HEK293 (cell line): ENCODE measurements at regions not wholly inside any gene's neighbourhood (a gene's known extent, or its start where the extent isn't known, plus 50 kb on each side); places are given as distances from the start of the nearest gene placed in this dataset.
A peak's percentile ranks its signal among the peaks of the same experiment; 100 is the strongest.

Experiments used
- FEZF1 ChIP-seq: fragments of 450-650 bp; formaldehyde crosslinking; IDR thresholded peaks from 2 replicates; pipeline ENCODE4 v1.5.1; 2016; ENCODE audit warnings: missing biosample characterization, missing genetic modification characterization
- HOXA7 ChIP-seq: sonication (generic); formaldehyde crosslinking; IDR thresholded peaks from 2 replicates; pipeline ENCODE4 v1.8.1; 2022; ENCODE audit warnings: missing genetic modification reagents, borderline replicate concordance
- KLF10 ChIP-seq: fragments of 450-650 bp; IDR thresholded peaks from 2 replicates; pipeline ENCODE4 v1.5.1; 2018; ENCODE audit warnings: missing biosample characterization, mild to moderate bottlenecking, missing genetic modification characterization
- MZF1 ChIP-seq: fragments of 450-650 bp; formaldehyde crosslinking; IDR thresholded peaks from 2 replicates; pipeline ENCODE4 v1.5.1; 2017; ENCODE audit warnings: missing biosample characterization, missing genetic modification characterization, borderline replicate concordance
- PRDM4 ChIP-seq: fragments of 450-650 bp; formaldehyde crosslinking; IDR thresholded peaks from 2 replicates; pipeline ENCODE4 v1.5.1; 2017; ENCODE audit warnings: missing biosample characterization, missing genetic modification characterization
- SCRT1 ChIP-seq: fragments of 450-650 bp; formaldehyde crosslinking; IDR thresholded peaks from 2 replicates; pipeline ENCODE4 v1.5.1; 2016; ENCODE audit warnings: missing biosample characterization, missing genetic modification characterization, borderline replicate concordance
- SP7 ChIP-seq: fragments of 450-650 bp; formaldehyde crosslinking; IDR thresholded peaks from 2 replicates; pipeline ENCODE4 v1.5.1; 2016; ENCODE audit warnings: missing biosample characterization, missing genetic modification characterization
- YY1 ChIP-seq: fragments of 450-650 bp; formaldehyde crosslinking; IDR thresholded peaks from 2 replicates; pipeline ENCODE4 v1.5.1; 2018; ENCODE audit warnings: missing biosample characterization, missing genetic modification characterization
- ZBTB7A ChIP-seq: fragments of 450-650 bp; formaldehyde crosslinking; IDR thresholded peaks from 2 replicates; pipeline ENCODE4 v1.5.1; 2016; ENCODE audit warnings: low read depth, missing biosample characterization, missing genetic modification characterization
- ZFP41 ChIP-seq: fragments of 450-650 bp; formaldehyde crosslinking; IDR thresholded peaks from 2 replicates; pipeline ENCODE4 v1.5.1; 2016; ENCODE audit warnings: missing biosample characterization, missing genetic modification characterization, borderline replicate concordance
- ZNF10 ChIP-seq: fragments of 450-650 bp; formaldehyde crosslinking; IDR thresholded peaks from 2 replicates; pipeline ENCODE4 v1.5.1; 2017; ENCODE audit warnings: missing biosample characterization, missing genetic modification characterization
- ZNF112 ChIP-seq: fragments of 450-650 bp; formaldehyde crosslinking; IDR thresholded peaks from 2 replicates; pipeline ENCODE4 v1.5.0; 2017; ENCODE audit warnings: missing biosample characterization, missing genetic modification characterization
- ZNF132 ChIP-seq: fragments of 450-650 bp; formaldehyde crosslinking; IDR thresholded peaks from 2 replicates; pipeline ENCODE4 v1.5.1; 2017; ENCODE audit warnings: missing biosample characterization, missing genetic modification characterization, borderline replicate concordance
- ZNF19 ChIP-seq: fragments of 450-650 bp; formaldehyde crosslinking; IDR thresholded peaks from 2 replicates; pipeline ENCODE4; 2016; ENCODE audit warnings: missing biosample characterization, missing genetic modification characterization, low read depth
- ZNF394 ChIP-seq: fragments of 450-650 bp; formaldehyde crosslinking; IDR thresholded peaks from 2 replicates; pipeline ENCODE4 v1.5.1; 2016; ENCODE audit warnings: missing biosample characterization, missing genetic modification characterization, mild to moderate bottlenecking, moderate library complexity, borderline replicate concordance
- ZNF423 ChIP-seq: fragments of 450-650 bp; formaldehyde crosslinking; IDR thresholded peaks from 2 replicates; pipeline ENCODE4 v1.5.1; 2016; ENCODE audit warnings: missing biosample characterization, missing genetic modification characterization
- ZNF426 ChIP-seq: fragments of 450-650 bp; formaldehyde crosslinking; IDR thresholded peaks from 2 replicates; pipeline ENCODE4 v1.5.1; 2017; ENCODE audit warnings: missing biosample characterization, missing genetic modification characterization, mild to moderate bottlenecking, inconsistent platforms, moderate library complexity
- ZNF514 ChIP-seq: fragments of 450-650 bp; formaldehyde crosslinking; IDR thresholded peaks from 2 replicates; pipeline ENCODE4 v1.5.1; 2016; ENCODE audit warnings: missing biosample characterization, missing genetic modification characterization
- ZNF558 ChIP-seq: fragments of 450-650 bp; formaldehyde crosslinking; IDR thresholded peaks from 2 replicates; pipeline ENCODE4 v1.5.1; 2016; ENCODE audit warnings: missing biosample characterization, missing genetic modification characterization
- ZNF560 ChIP-seq: fragments of 450-650 bp; formaldehyde crosslinking; IDR thresholded peaks from 2 replicates; pipeline ENCODE4 v1.5.1; 2017; ENCODE audit warnings: missing biosample characterization, missing genetic modification characterization, borderline replicate concordance
- ZNF629 ChIP-seq: fragments of 450-650 bp; formaldehyde crosslinking; IDR thresholded peaks from 2 replicates; pipeline ENCODE4 v1.5.1; 2017; ENCODE audit warnings: missing biosample characterization, missing genetic modification characterization
- ZNF658 ChIP-seq: fragments of 450-650 bp; formaldehyde crosslinking; IDR thresholded peaks from 2 replicates; pipeline ENCODE4; 2016; ENCODE audit warnings: missing biosample characterization, missing genetic modification characterization
- ZNF707 ChIP-seq: fragments of 450-650 bp; formaldehyde crosslinking; IDR thresholded peaks from 2 replicates; pipeline ENCODE4 v1.5.1; 2016; ENCODE audit warnings: missing biosample characterization, missing genetic modification characterization
- ZNF768 ChIP-seq: fragments of 450-650 bp; formaldehyde crosslinking; IDR thresholded peaks from 2 replicates; pipeline ENCODE4 v1.5.1; 2018; ENCODE audit warnings: missing biosample characterization, mild to moderate bottlenecking, missing genetic modification characterization
- ZNF776 ChIP-seq: fragments of 450-650 bp; formaldehyde crosslinking; IDR thresholded peaks from 2 replicates; pipeline ENCODE4 v1.5.0; 2017; ENCODE audit warnings: missing biosample characterization, missing genetic modification characterization, borderline replicate concordance
- ZNF785 ChIP-seq: fragments of 450-650 bp; formaldehyde crosslinking; IDR thresholded peaks from 2 replicates; pipeline ENCODE4 v1.5.1; 2016; ENCODE audit warnings: missing biosample characterization, missing genetic modification characterization
- ZNF791 ChIP-seq: fragments of 450-650 bp; formaldehyde crosslinking; IDR thresholded peaks from 2 replicates; pipeline ENCODE4 v1.5.1; 2016; ENCODE audit warnings: missing biosample characterization, missing genetic modification characterization
- ZNF830 ChIP-seq: fragments of 450-650 bp; IDR thresholded peaks from 2 replicates; pipeline ENCODE4 v1.5.0; 2018; ENCODE audit warnings: missing biosample characterization, missing genetic modification characterization, low read depth, mild to moderate bottlenecking, moderate library complexity
- TF ChIP-seq, protein P1 (sequence below): fragments of 450-650 bp; formaldehyde crosslinking; IDR thresholded peaks from 2 replicates; pipeline ENCODE4 v1.5.1; 2017; ENCODE audit warnings: missing biosample characterization, missing genetic modification characterization
- TF ChIP-seq, protein P2 (sequence below): fragments of 450-650 bp; formaldehyde crosslinking; IDR thresholded peaks from 2 replicates; pipeline ENCODE4 v1.5.1; 2016; ENCODE audit warnings: missing biosample characterization, missing genetic modification characterization
- TF ChIP-seq, protein P3 (sequence below): IDR thresholded peaks from 2 replicates; pipeline ENCODE4 v1.6.1; 2011; ENCODE audit warnings: mild to moderate bottlenecking, low read depth, low read length, borderline replicate concordance
- TF ChIP-seq, protein P4 (sequence below): fragments of 450-650 bp; formaldehyde crosslinking; IDR thresholded peaks from 2 replicates; pipeline ENCODE4 v1.5.1; 2016; ENCODE audit warnings: missing biosample characterization, missing genetic modification characterization
- TF ChIP-seq, protein P5 (sequence below): fragments of 450-650 bp; formaldehyde crosslinking; IDR thresholded peaks from 2 replicates; pipeline ENCODE4 v1.5.1; 2016; ENCODE audit warnings: missing biosample characterization, missing genetic modification characterization

- no peak for TF ChIP-seq ZNF791 (tag by site-specific recombination)
- no peak for TF ChIP-seq SCRT1
- TF ChIP-seq, protein P1, sequence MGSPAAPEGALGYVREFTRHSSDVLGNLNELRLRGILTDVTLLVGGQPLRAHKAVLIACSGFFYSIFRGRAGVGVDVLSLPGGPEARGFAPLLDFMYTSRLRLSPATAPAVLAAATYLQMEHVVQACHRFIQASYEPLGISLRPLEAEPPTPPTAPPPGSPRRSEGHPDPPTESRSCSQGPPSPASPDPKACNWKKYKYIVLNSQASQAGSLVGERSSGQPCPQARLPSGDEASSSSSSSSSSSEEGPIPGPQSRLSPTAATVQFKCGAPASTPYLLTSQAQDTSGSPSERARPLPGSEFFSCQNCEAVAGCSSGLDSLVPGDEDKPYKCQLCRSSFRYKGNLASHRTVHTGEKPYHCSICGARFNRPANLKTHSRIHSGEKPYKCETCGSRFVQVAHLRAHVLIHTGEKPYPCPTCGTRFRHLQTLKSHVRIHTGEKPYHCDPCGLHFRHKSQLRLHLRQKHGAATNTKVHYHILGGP (tag by site-specific recombination) = no peak
- TF ChIP-seq YY1 = peak; percentile 59; the same call in 1 of the 2 replicates
- peak; percentile 100 for TF ChIP-seq SP7
- TF ChIP-seq, protein P2, sequence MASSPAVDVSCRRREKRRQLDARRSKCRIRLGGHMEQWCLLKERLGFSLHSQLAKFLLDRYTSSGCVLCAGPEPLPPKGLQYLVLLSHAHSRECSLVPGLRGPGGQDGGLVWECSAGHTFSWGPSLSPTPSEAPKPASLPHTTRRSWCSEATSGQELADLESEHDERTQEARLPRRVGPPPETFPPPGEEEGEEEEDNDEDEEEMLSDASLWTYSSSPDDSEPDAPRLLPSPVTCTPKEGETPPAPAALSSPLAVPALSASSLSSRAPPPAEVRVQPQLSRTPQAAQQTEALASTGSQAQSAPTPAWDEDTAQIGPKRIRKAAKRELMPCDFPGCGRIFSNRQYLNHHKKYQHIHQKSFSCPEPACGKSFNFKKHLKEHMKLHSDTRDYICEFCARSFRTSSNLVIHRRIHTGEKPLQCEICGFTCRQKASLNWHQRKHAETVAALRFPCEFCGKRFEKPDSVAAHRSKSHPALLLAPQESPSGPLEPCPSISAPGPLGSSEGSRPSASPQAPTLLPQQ = no peak
- no peak for TF ChIP-seq ZNF830 (tag by site-specific recombination)
- TF ChIP-seq, protein P3, sequence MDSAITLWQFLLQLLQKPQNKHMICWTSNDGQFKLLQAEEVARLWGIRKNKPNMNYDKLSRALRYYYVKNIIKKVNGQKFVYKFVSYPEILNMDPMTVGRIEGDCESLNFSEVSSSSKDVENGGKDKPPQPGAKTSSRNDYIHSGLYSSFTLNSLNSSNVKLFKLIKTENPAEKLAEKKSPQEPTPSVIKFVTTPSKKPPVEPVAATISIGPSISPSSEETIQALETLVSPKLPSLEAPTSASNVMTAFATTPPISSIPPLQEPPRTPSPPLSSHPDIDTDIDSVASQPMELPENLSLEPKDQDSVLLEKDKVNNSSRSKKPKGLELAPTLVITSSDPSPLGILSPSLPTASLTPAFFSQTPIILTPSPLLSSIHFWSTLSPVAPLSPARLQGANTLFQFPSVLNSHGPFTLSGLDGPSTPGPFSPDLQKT = no peak
- peak; percentile 90 for TF ChIP-seq ZNF423 (tag by site-specific recombination)
- TF ChIP-seq ZNF658 (tag by site-specific recombination) = no peak
- no peak for TF ChIP-seq ZNF707
- TF ChIP-seq PRDM4 (tag by site-specific recombination) = peak; percentile 62; the same call in 1 of the 2 replicates
- no peak for TF ChIP-seq HOXA7
- TF ChIP-seq ZNF112 (tag by site-specific recombination) = no peak
- TF ChIP-seq FEZF1 (tag by site-specific recombination) = peak; percentile 85
- TF ChIP-seq ZNF426 = no peak
- TF ChIP-seq MZF1 (tag by site-specific recombination) = no peak
- peak; percentile 29; the same call in 1 of the 2 replicates for TF ChIP-seq ZNF785 (tag by site-specific recombination)
- no peak for TF ChIP-seq ZNF768
- TF ChIP-seq ZNF394 = no peak
- TF ChIP-seq ZNF132 (tag by site-specific recombination) = no peak
- no peak for TF ChIP-seq ZNF776
- TF ChIP-seq ZNF514 = no peak
- no peak for TF ChIP-seq ZNF10 (tag by site-specific recombination)
- TF ChIP-seq ZNF629 = peak; percentile 86
- no peak for TF ChIP-seq ZBTB7A (tag by site-specific recombination)
- 0 out of 2 replicates have a peak, but pooled peaks have one; percentile 49 for TF ChIP-seq KLF10 (tag by site-specific recombination)
- TF ChIP-seq, protein P4, sequence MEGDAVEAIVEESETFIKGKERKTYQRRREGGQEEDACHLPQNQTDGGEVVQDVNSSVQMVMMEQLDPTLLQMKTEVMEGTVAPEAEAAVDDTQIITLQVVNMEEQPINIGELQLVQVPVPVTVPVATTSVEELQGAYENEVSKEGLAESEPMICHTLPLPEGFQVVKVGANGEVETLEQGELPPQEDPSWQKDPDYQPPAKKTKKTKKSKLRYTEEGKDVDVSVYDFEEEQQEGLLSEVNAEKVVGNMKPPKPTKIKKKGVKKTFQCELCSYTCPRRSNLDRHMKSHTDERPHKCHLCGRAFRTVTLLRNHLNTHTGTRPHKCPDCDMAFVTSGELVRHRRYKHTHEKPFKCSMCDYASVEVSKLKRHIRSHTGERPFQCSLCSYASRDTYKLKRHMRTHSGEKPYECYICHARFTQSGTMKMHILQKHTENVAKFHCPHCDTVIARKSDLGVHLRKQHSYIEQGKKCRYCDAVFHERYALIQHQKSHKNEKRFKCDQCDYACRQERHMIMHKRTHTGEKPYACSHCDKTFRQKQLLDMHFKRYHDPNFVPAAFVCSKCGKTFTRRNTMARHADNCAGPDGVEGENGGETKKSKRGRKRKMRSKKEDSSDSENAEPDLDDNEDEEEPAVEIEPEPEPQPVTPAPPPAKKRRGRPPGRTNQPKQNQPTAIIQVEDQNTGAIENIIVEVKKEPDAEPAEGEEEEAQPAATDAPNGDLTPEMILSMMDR (tag by site-specific recombination) = no peak
- no peak for TF ChIP-seq ZNF558 (tag by site-specific recombination)
- TF ChIP-seq ZNF19 (tag by site-specific recombination) = no peak
- no peak for TF ChIP-seq ZNF560
- no peak for TF ChIP-seq ZFP41 (tag by site-specific recombination)
- TF ChIP-seq, protein P5, sequence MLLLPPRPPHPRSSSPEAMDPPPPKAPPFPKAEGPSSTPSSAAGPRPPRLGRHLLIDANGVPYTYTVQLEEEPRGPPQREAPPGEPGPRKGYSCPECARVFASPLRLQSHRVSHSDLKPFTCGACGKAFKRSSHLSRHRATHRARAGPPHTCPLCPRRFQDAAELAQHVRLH (tag by site-specific recombination) = no peak
These were observed 340.8 kb upstream of the PODXL start (continued) for GRCh38 chr7:131897016-131897789.
